IPS-18c (cell line): ENCODE measurements at regions not wholly inside any gene's neighbourhood (a gene's known extent, or its start where the extent isn't known, plus 50 kb on each side); places are given as distances from the start of the nearest gene placed in this dataset.

Experiments used
- H3K4me3 ChIP-seq: 2 replicates; pipeline ENCODE4 v1.7.0; 2013; ENCODE audit warnings: low read depth, mild to moderate bottlenecking, low read length, moderate library complexity; ENCODE audit not compliant: insufficient read depth
- H3K9me3 ChIP-seq: one replicate; pipeline ENCODE4 v1.6.1; 2013; ENCODE audit warnings: mild to moderate bottlenecking, low read length, moderate library complexity; ENCODE audit not compliant: control insufficient read depth, insufficient read depth

- no peaks in the 10 kb centered on the region for H3K9me3 ChIP-seq
Observed at GRCh38 chr4:66357316-66357715, 687.0 kb upstream of the EPHA5 start.

GRCh38 chr4:66355328-66355727 is 685.0 kb upstream of the EPHA5 start:
- no peak overlapping the region for H3K4me3 ChIP-seq

More at GRCh38 chr4:66357316-66357715, 687.0 kb upstream of the EPHA5 start:
- no peak overlapping the region for H3K4me3 ChIP-seq

GRCh38 chr4:66351761-66352160 is 681.5 kb upstream of the EPHA5 start:
- no peak overlapping the region for H3K4me3 ChIP-seq
- no peaks in the 10 kb centered on the region for H3K9me3 ChIP-seq

More at GRCh38 chr4:66355328-66355727, 685.0 kb upstream of the EPHA5 start:
- no peaks in the 10 kb centered on the region for H3K9me3 ChIP-seq

- no peaks in the 10 kb centered on the region for H3K9me3 ChIP-seq
- no peak overlapping the region for H3K4me3 ChIP-seq
Observed at GRCh38 chr4:66340286-66340893, 670.1 kb upstream of the EPHA5 start.

GRCh38 chr4:66339007-66339406 is 668.7 kb upstream of the EPHA5 start:
- no peaks in the 10 kb centered on the region for H3K9me3 ChIP-seq
- no peak overlapping the region for H3K4me3 ChIP-seq

GRCh38 chr4:66331761-66332160 is 661.5 kb upstream of the EPHA5 start:
- Histone ChIP-seq H3K4me3 (no peak overlapping the region), H3K9me3 (no peaks in the 10 kb centered on the region)

GRCh38 chr4:66330125-66330524 is 659.8 kb upstream of the EPHA5 start:
- Histone ChIP-seq H3K9me3 (no peaks in the 10 kb centered on the region), H3K4me3 (no peak overlapping the region)

GRCh38 chr4:66328803-66329574 is 658.7 kb upstream of the EPHA5 start:
- Histone ChIP-seq H3K9me3 (no peaks in the 10 kb centered on the region), H3K4me3 (no peak overlapping the region)

GRCh38 chr4:66307641-66308438 is 637.6 kb upstream of the EPHA5 start:
- Histone ChIP-seq H3K9me3 (peaks cover 6% of the 10 kb centered on the region), H3K4me3 (no peak overlapping the region)

GRCh38 chr4:66300336-66300934 is 630.1 kb upstream of the EPHA5 start:
- Histone ChIP-seq H3K4me3 (no peak overlapping the region), H3K9me3 (no peaks in the 10 kb centered on the region)

- Histone ChIP-seq H3K4me3 (no peak overlapping the region), H3K9me3 (no peaks in the 10 kb centered on the region)
Observed at GRCh38 chr4:66298569-66298968, 628.3 kb upstream of the EPHA5 start.

- H3K4me3 ChIP-seq: no peak overlapping the region
Observed at GRCh38 chr4:66297703-66298102, 627.4 kb upstream of the EPHA5 start.

GRCh38 chr4:66294638-66295037 is 624.3 kb upstream of the EPHA5 start:
- H3K9me3 ChIP-seq: no peaks in the 10 kb centered on the region
- no peak overlapping the region for H3K4me3 ChIP-seq

More at GRCh38 chr4:66297703-66298102, 627.4 kb upstream of the EPHA5 start:
- H3K9me3 ChIP-seq: no peaks in the 10 kb centered on the region

GRCh38 chr4:66284991-66285451 is 614.7 kb upstream of the EPHA5 start:
- H3K4me3 ChIP-seq: no peak overlapping the region

GRCh38 chr4:66279084-66279483 is 608.8 kb upstream of the EPHA5 start:
- Histone ChIP-seq H3K4me3 (no peak overlapping the region), H3K9me3 (no peaks in the 10 kb centered on the region)

More at GRCh38 chr4:66284991-66285451, 614.7 kb upstream of the EPHA5 start:
- no peaks in the 10 kb centered on the region for H3K9me3 ChIP-seq

GRCh38 chr4:66275411-66276038 is 605.2 kb upstream of the EPHA5 start:
- no peak overlapping the region for H3K4me3 ChIP-seq
- no peaks in the 10 kb centered on the region for H3K9me3 ChIP-seq

GRCh38 chr4:66273110-66273509 is 602.8 kb upstream of the EPHA5 start:
- Histone ChIP-seq H3K4me3 (no peak overlapping the region), H3K9me3 (no peaks in the 10 kb centered on the region)
